Activated CD4-positive, alpha-beta T cell treated with anti-CD3 and anti-CD28 coated beads for 4 hours (primary cell): ENCODE measurements at regions not wholly inside any gene's neighbourhood (a gene's known extent, or its start where the extent isn't known, plus 50 kb on each side); places are given as distances from the start of the nearest gene placed in this dataset.
"Not testable (repeated sequence)": the region's sequence is repeated elsewhere in the genome, so short reads cannot be mapped to it uniquely, and the experiment has no call there.

Source experiments
- DNase-seq, 2 donors: peaks; one replicate each; pipeline ENCODE4 v3.0.0-alpha.2; 2020

GRCh38 chr1:65527707-65528503, 107.4 kb downstream of the LEPR start:
- no peak for DNase-seq

- DNase-seq = no peak
Measured at GRCh38 chr1:65531972-65532570, 111.6 kb downstream of the LEPR start.

GRCh38 chr1:65535981-65536380, 115.5 kb downstream of the LEPR start:
- no peak for DNase-seq

- DNase-seq = no peak
Measured at GRCh38 chr1:65538086-65538485, 117.6 kb downstream of the LEPR start.

GRCh38 chr1:65538664-65539063, 118.2 kb downstream of the LEPR start:
- no peak for DNase-seq

GRCh38 chr1:65539266-65540131, 119.0 kb downstream of the LEPR start:
- no peak for DNase-seq

GRCh38 chr1:65541161-65541560, 120.7 kb downstream of the LEPR start:
- DNase-seq = no peak

GRCh38 chr1:65541865-65542264, 121.4 kb downstream of the LEPR start:
- no peak for DNase-seq

- DNase-seq = not testable (repeated sequence)
Measured at GRCh38 chr1:65542592-65542991, 122.1 kb downstream of the LEPR start.

- DNase-seq = not testable (repeated sequence)
Measured at GRCh38 chr1:65550306-65551010, 130.0 kb downstream of the LEPR start.

GRCh38 chr1:65552484-65552883, 132.0 kb downstream of the LEPR start:
- not testable (repeated sequence) for DNase-seq

- DNase-seq = not testable (repeated sequence)
Measured at GRCh38 chr1:65554086-65554764, 133.8 kb downstream of the LEPR start.

GRCh38 chr1:65554829-65555228, 134.4 kb downstream of the LEPR start:
- no peak for DNase-seq

GRCh38 chr1:65558215-65558614, 137.7 kb downstream of the LEPR start:
- no peak for DNase-seq

- DNase-seq = no peak
Measured at GRCh38 chr1:65564493-65564892, 144.0 kb downstream of the LEPR start.

- DNase-seq = no peak
Measured at GRCh38 chr1:65568285-65568684, 147.8 kb downstream of the LEPR start.

GRCh38 chr1:65572701-65573421, 152.4 kb downstream of the LEPR start:
- no peak for DNase-seq

GRCh38 chr1:65577278-65577677, 156.8 kb downstream of the LEPR start:
- DNase-seq = no peak

GRCh38 chr1:65577982-65578381, 157.5 kb downstream of the LEPR start:
- DNase-seq = not testable (repeated sequence)

- DNase-seq = no peak
Measured at GRCh38 chr1:65581119-65581518, 160.7 kb downstream of the LEPR start.

- DNase-seq = no peak
Measured at GRCh38 chr1:65584399-65584798, 163.9 kb downstream of the LEPR start.

- DNase-seq = no peak
Measured at GRCh38 chr1:65590279-65590678, 169.8 kb downstream of the LEPR start.
